H1 (cell line): ENCODE measurements at regions not wholly inside any gene's neighbourhood (a gene's known extent, or its start where the extent isn't known, plus 50 kb on each side); places are given as distances from the start of the nearest gene placed in this dataset.

Experiments
- CTCF ChIA-PET: fragments of 300-600 bp; sonication (Branson Sonifier 250); formaldehyde crosslinking; loops from one replicate; lab custom pipeline; 2021; ENCODE audit not compliant: partially characterized antibody; lab: Charles Lee
- POLR2A ChIA-PET: fragments of 300-600 bp; sonication (Branson Sonifier 250); formaldehyde crosslinking; loops from one replicate; lab custom pipeline; 2021; ENCODE audit warnings: inconsistent platforms; ENCODE audit not compliant: partially characterized antibody; lab: Charles Lee
- DNase-seq, 2 experiments: peaks; one replicate each; pipeline versions ENCODE4 v3.0.0 to v3.0.0-alpha.2; 2010 to 2022; ENCODE audit warnings: low spot score in 2 of 2, low read depth in 1 of 2, mixed read lengths in 1 of 2
- FAIRE-seq: peaks from 2 replicates; lab custom pipeline; 2011; peaks lifted over from hg19 to GRCh38; lab: Jason Lieb, UNC
- H2AFZ ChIP-seq: 2 replicates; pipeline ENCODE4 v1.8.1; 2012; ENCODE audit warnings: low read length, inconsistent platforms
- H2AK5ac ChIP-seq: 2 replicates; pipeline ENCODE4 v1.6.1; 2013; ENCODE audit warnings: low read depth, low read length
- H2BK120ac ChIP-seq: replicated peaks from 2 replicates; pipeline ENCODE3; 2013; ENCODE audit warnings: low read depth, low read length, inconsistent platforms
- H2BK12ac ChIP-seq: 2 replicates; pipeline ENCODE4 v1.6.1; 2013; ENCODE audit warnings: low read depth, low read length
- H2BK15ac ChIP-seq: 2 replicates; pipeline ENCODE4 v1.6.1; 2013; ENCODE audit warnings: low read length
- H2BK20ac ChIP-seq: 2 replicates; pipeline ENCODE4 v1.6.1; 2013; ENCODE audit warnings: low read length
- H2BK5ac ChIP-seq: 2 replicates; pipeline ENCODE4 v1.6.1; 2013; ENCODE audit warnings: low read depth, low read length
- H3K14ac ChIP-seq: 2 replicates; pipeline ENCODE4 v1.6.1; 2013; ENCODE audit warnings: inconsistent platforms; ENCODE audit not compliant: insufficient read length
- H3K18ac ChIP-seq: 2 replicates; pipeline ENCODE4 v1.6.1; 2013; ENCODE audit warnings: low read length; ENCODE audit errors: extremely low read depth
- H3K23ac ChIP-seq: 2 replicates; pipeline ENCODE4 v1.6.1; 2013; ENCODE audit warnings: inconsistent platforms; ENCODE audit not compliant: insufficient read length
- H3K23me2 ChIP-seq: 2 replicates; pipeline ENCODE4 v1.6.1; 2013; ENCODE audit warnings: low read depth, low read length
- H3K27ac ChIP-seq: 2 replicates; pipeline ENCODE4 v1.6.1; 2011; ENCODE audit warnings: low read depth, low read length, inconsistent platforms
- H3K27me3 ChIP-seq, 4 experiments: replicated peaks in 1 of 4; 1 replicate in 1 of 4; 2 replicates in 3 of 4; pipeline versions ENCODE4 v1.6.1 to v1.8.1; 2011 to 2013; ENCODE audit warnings: low read length in 3 of 4, mild to moderate bottlenecking in 3 of 4, inconsistent platforms in 2 of 4, mixed read lengths in 2 of 4, moderate library complexity in 1 of 4; ENCODE audit not compliant: control insufficient read depth in 3 of 4, insufficient read depth in 3 of 4; ENCODE audit errors: extremely low read depth in 1 of 4
- H3K36me3 ChIP-seq, 4 experiments: 2 replicates each; pipeline versions ENCODE4 v1.6.1 to v1.8.1; 2011 to 2013; ENCODE audit warnings: mild to moderate bottlenecking in 4 of 4, low read length in 3 of 4, moderate library complexity in 2 of 4, control low read depth in 1 of 4, inconsistent platforms in 1 of 4; ENCODE audit not compliant: insufficient read depth in 4 of 4, control insufficient read depth in 2 of 4
- H3K4ac ChIP-seq: replicated peaks from 2 replicates; pipeline ENCODE3; 2013; ENCODE audit warnings: low read length, low read depth, mixed read lengths, inconsistent platforms; ENCODE audit not compliant: insufficient read length
- H3K4me1 ChIP-seq, 4 experiments: replicated peaks in 1 of 4; 1 replicate in 1 of 4; 2 replicates in 3 of 4; pipeline versions ENCODE4 v1.6.1 to v1.8.1; 2011 to 2013; ENCODE audit warnings: low read length in 3 of 4, inconsistent platforms in 2 of 4, mixed read lengths in 1 of 4; ENCODE audit not compliant: insufficient read depth in 4 of 4, control insufficient read depth in 3 of 4
- H3K4me2 ChIP-seq, 2 experiments: 2 replicates each; pipeline versions ENCODE4 v1.6.1 to v1.8.1; 2011 to 2013; ENCODE audit warnings: low read depth in 2 of 2, low read length in 2 of 2, control low read depth in 1 of 2, inconsistent platforms in 1 of 2, mild to moderate bottlenecking in 1 of 2; ENCODE audit not compliant: insufficient read depth in 1 of 2
- H3K4me3 ChIP-seq, 4 experiments: fragments of 200-600, 300-600 bp in 1 of 4; sonication (generic), shearing (Covaris generic), sonication (Bioruptor Twin) in 1 of 4; 2 replicates each; pipeline versions ENCODE4 v1.5.1 to v1.8.1; 2011 to 2016; ENCODE audit warnings: low read length in 4 of 4, low read depth in 3 of 4, control low read depth in 2 of 4, inconsistent platforms in 2 of 4, mild to moderate bottlenecking in 2 of 4, mixed read lengths in 1 of 4, moderate library complexity in 1 of 4; ENCODE audit not compliant: insufficient read depth in 2 of 4; ENCODE audit errors: extremely low read depth in 1 of 4
- H3K56ac ChIP-seq: replicated peaks from 2 replicates; pipeline ENCODE3; 2013; ENCODE audit warnings: low read depth, mild to moderate bottlenecking, mixed read lengths, low read length, inconsistent platforms; ENCODE audit not compliant: insufficient read length
- H3K79me1 ChIP-seq: 2 replicates; pipeline ENCODE4 v1.6.1; 2013; ENCODE audit warnings: low read depth, low read length, control low read depth
- H3K79me2 ChIP-seq, 2 experiments: 2 replicates each; pipeline versions ENCODE4 v1.6.1 to v1.8.1; 2012 to 2013; ENCODE audit warnings: low read length in 2 of 2, mild to moderate bottlenecking in 2 of 2, inconsistent platforms in 1 of 2; ENCODE audit not compliant: insufficient read depth in 2 of 2, control insufficient read depth in 1 of 2
- H3K9ac ChIP-seq, 4 experiments: replicated peaks in 1 of 4; 1 replicate in 1 of 4; 2 replicates in 3 of 4; pipeline versions ENCODE4 v1.6.1 to v1.8.1; 2011 to 2013; ENCODE audit warnings: low read depth in 3 of 4, low read length in 3 of 4, control low read depth in 2 of 4, mild to moderate bottlenecking in 2 of 4, moderate library complexity in 2 of 4, inconsistent platforms in 1 of 4; ENCODE audit errors: extremely low read depth in 1 of 4
- H3K9me3 ChIP-seq, 2 experiments: 2 replicates each; pipeline versions ENCODE4 v1.6.1 to v1.8.1; 2012 to 2013; ENCODE audit warnings: mild to moderate bottlenecking in 2 of 2, moderate library complexity in 2 of 2, control low read depth in 1 of 2, inconsistent platforms in 1 of 2, low read depth in 1 of 2, low read length in 1 of 2, mixed read lengths in 1 of 2; ENCODE audit not compliant: insufficient read depth in 2 of 2
- H4K20me1 ChIP-seq, 2 experiments: replicated peaks in 1 of 2; 2 replicates each; pipeline versions ENCODE3 to v1.8.1; 2011 to 2013; ENCODE audit warnings: inconsistent platforms in 2 of 2, low read length in 2 of 2, mild to moderate bottlenecking in 1 of 2; ENCODE audit not compliant: insufficient read depth in 2 of 2, control insufficient read depth in 1 of 2
- H4K5ac ChIP-seq: 2 replicates; pipeline ENCODE4 v1.6.1; 2013; ENCODE audit warnings: low read length, low read depth, mixed read lengths, inconsistent platforms; ENCODE audit not compliant: insufficient read length
- H4K8ac ChIP-seq: 2 replicates; pipeline ENCODE4 v1.8.0; 2013; ENCODE audit warnings: mild to moderate bottlenecking, moderate library complexity, low read length, inconsistent platforms; ENCODE audit not compliant: insufficient read depth; ENCODE audit errors: extremely low read depth
- H4K91ac ChIP-seq: replicated peaks from 2 replicates; pipeline ENCODE3; 2013; ENCODE audit warnings: low read length, mixed read lengths, inconsistent platforms; ENCODE audit not compliant: insufficient read length
- ASH2L ChIP-seq: fragments of 200-600, 300-600 bp; sonication (generic); IDR thresholded peaks from one replicate; pipeline ENCODE4 v1.7.1; 2017; ENCODE audit warnings: low read length
- CHD2 ChIP-seq: IDR thresholded peaks from 2 replicates; pipeline ENCODE4 v1.6.1; 2012; ENCODE audit warnings: low read length, improper control_type of control experiment
- EP300 ChIP-seq, 2 experiments: IDR thresholded peaks; 1 replicate in 1 of 2; 2 replicates in 1 of 2; pipeline ENCODE4 v1.6.1; 2011 to 2012; ENCODE audit warnings: low read depth in 2 of 2, low read length in 2 of 2, mild to moderate bottlenecking in 2 of 2, borderline replicate concordance in 1 of 2, inconsistent platforms in 1 of 2, moderate library complexity in 1 of 2
- EZH2 ChIP-seq: fragments of 200-600 bp; sonication (generic); IDR thresholded peaks from 2 replicates; pipeline ENCODE4 v1.7.1; 2012; ENCODE audit warnings: low read depth, mild to moderate bottlenecking, moderate library complexity, low read length, inconsistent platforms; ENCODE audit not compliant: severe bottlenecking
- HDAC6 ChIP-seq: IDR thresholded peaks from one replicate; pipeline ENCODE4 v1.7.1; 2012; ENCODE audit warnings: low read depth, mild to moderate bottlenecking, inconsistent platforms, low read length, moderate library complexity
- MAFK ChIP-seq: IDR thresholded peaks from 2 replicates; pipeline ENCODE4 v1.6.1; 2012; ENCODE audit warnings: low read depth, mild to moderate bottlenecking, improper control_type of control experiment, low read length
- SP1 ChIP-seq: IDR thresholded peaks from 2 replicates; pipeline ENCODE4 v1.6.1; 2011; ENCODE audit warnings: low read depth, low read length
- SP4 ChIP-seq: IDR thresholded peaks from 2 replicates; pipeline ENCODE4 v1.6.1; 2012; ENCODE audit warnings: low read length, inconsistent platforms
- TAF1 ChIP-seq: IDR thresholded peaks from 2 replicates; pipeline ENCODE4 v1.6.1; 2011; ENCODE audit warnings: mild to moderate bottlenecking, low read depth, low read length
- ZNF274 ChIP-seq: IDR thresholded peaks from 2 replicates; pipeline ENCODE4 v1.7.0; 2012; ENCODE audit warnings: low read length, borderline replicate concordance; ENCODE audit errors: extremely low read depth
- WGBS, 2 experiments: shearing (Covaris generic) in 1 of 2; methylation state at CpG; one replicate each; pipeline versions ENCODE4 v1.1.6 to v1.1.7; 2013 to 2015; ENCODE audit warnings: low lambda C conversion rate in 2 of 2, mixed read lengths in 2 of 2, inconsistent platforms in 1 of 2, low coverage in 1 of 2, missing lambda C conversion rate in 1 of 2; ENCODE audit not compliant: insufficient replicate concordance in 2 of 2, insufficient coverage in 1 of 2, insufficient read length in 1 of 2; ENCODE audit errors: extremely low coverage in 1 of 2, missing lambda C conversion rate in 1 of 2; 5-methylcytosine and 5-hydroxymethylcytosine counted together
- TF ChIP-seq, protein P1 (sequence below), 3 experiments: IDR thresholded peaks; 1 replicate in 2 of 3; 2 replicates in 1 of 3; pipeline versions ENCODE4 v1.5.1 to v1.6.1; 2011; ENCODE audit warnings: low read length in 3 of 3, mild to moderate bottlenecking in 3 of 3, inconsistent platforms in 2 of 3, low read depth in 1 of 3, moderate library complexity in 1 of 3; ENCODE audit not compliant: insufficient read depth in 1 of 3; ENCODE audit errors: control extremely low read depth in 1 of 3
- TF ChIP-seq, protein P2 (sequence below): IDR thresholded peaks from 2 replicates; pipeline ENCODE4 v1.6.1; 2011; ENCODE audit warnings: low read length, improper control_type of control experiment

DNA sequence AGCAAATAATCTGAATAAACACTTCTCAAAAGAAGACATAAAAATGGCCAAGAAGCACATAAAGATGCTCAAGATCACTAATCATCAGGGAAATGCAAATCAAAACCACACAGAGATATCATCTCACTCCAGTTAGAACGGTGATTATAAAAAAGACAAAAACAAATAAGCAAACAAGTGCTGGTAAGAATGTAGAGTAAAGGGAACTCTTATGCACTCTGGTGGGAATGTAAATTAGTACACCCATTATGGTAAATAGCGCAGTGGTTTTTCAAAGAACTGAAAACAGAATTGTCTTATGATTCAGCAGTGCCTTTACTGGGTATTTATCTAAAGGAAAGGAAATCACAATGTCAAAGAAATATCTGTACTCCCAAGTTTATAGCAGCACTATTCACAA, 343.2 kb downstream of the HAPSTR1 start:
- no peak overlapping the region for H4K5ac ChIP-seq
- H3K27me3 ChIP-seq: no peaks in the 10 kb centered on the region; a peak in 1 of 7 replicates
- H3K23ac ChIP-seq: no peak overlapping the region
- no peak overlapping the region for H3K56ac ChIP-seq
- H3K9me3 ChIP-seq: no peaks in the 10 kb centered on the region
- no peak overlapping the region for H2BK15ac ChIP-seq
- H4K20me1 ChIP-seq: no peaks in the 10 kb centered on the region
- FAIRE-seq (no peak), DNase-seq (no peak)
- H2AK5ac ChIP-seq: no peak overlapping the region
- H4K91ac ChIP-seq: no peak overlapping the region
- no peaks in the 10 kb centered on the region for H3K79me1 ChIP-seq
- H3K4me2 ChIP-seq: no peak overlapping the region
- H3K14ac ChIP-seq: no peak overlapping the region
- no peak overlapping the region for H3K18ac ChIP-seq
- no peaks in the 10 kb centered on the region for H3K36me3 ChIP-seq
- no peak overlapping the region for H2BK5ac ChIP-seq
- no peak overlapping the region for H4K8ac ChIP-seq
- WGBS, 2 experiments: 91% methylated on average over 2 of the region's 2 CpGs; no CpG with 5 or more reads in 1 of the 2 experiments
- peaks cover 4 to 8% (median 5%) of the 10 kb centered on the region in 4 experiments; a peak in 5 of 7 replicates for H3K4me1 ChIP-seq
- ChIA-PET CTCF (interaction anchor here (0.6 kb wide), 1 partner anchor 11 kb away, joined by 3 read pairs; no protein-coding TSS in a partner anchor), POLR2A (no interaction called here)
- no peak overlapping the region for H3K4me3 ChIP-seq
- no peaks in the 10 kb centered on the region for H3K23me2 ChIP-seq
- H3K79me2 ChIP-seq: no peaks in the 10 kb centered on the region
- H3K9ac ChIP-seq: no peak overlapping the region
- H3K27ac ChIP-seq: no peak overlapping the region
- no peak overlapping the region for H2AFZ ChIP-seq
- no peak overlapping the region for H2BK20ac ChIP-seq
- no peak overlapping the region for H3K4ac ChIP-seq
- H2BK12ac ChIP-seq: no peak overlapping the region
- no peak overlapping the region for H2BK120ac ChIP-seq
- TF ChIP-seq SP4 (no peak), EP300 (IDR thresholded peaks at IDR 0.05; ENCODE audit: borderline replicate concordance in 1 of 2, low read depth in 2 of 2, low read length in 2 of 2) (no peak), MAFK (no peak), SP1 (no peak), ASH2L (no peak), HDAC6 (no peak), CHD2 (no peak), TAF1 (no peak), EZH2 (no peak), ZNF274 (no peak)
- TF ChIP-seq, protein P1, sequence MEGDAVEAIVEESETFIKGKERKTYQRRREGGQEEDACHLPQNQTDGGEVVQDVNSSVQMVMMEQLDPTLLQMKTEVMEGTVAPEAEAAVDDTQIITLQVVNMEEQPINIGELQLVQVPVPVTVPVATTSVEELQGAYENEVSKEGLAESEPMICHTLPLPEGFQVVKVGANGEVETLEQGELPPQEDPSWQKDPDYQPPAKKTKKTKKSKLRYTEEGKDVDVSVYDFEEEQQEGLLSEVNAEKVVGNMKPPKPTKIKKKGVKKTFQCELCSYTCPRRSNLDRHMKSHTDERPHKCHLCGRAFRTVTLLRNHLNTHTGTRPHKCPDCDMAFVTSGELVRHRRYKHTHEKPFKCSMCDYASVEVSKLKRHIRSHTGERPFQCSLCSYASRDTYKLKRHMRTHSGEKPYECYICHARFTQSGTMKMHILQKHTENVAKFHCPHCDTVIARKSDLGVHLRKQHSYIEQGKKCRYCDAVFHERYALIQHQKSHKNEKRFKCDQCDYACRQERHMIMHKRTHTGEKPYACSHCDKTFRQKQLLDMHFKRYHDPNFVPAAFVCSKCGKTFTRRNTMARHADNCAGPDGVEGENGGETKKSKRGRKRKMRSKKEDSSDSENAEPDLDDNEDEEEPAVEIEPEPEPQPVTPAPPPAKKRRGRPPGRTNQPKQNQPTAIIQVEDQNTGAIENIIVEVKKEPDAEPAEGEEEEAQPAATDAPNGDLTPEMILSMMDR (IDR thresholded peaks at IDR 0.05; ENCODE audit: control extremely low read depth in 1 of 3, insufficient read depth in 1 of 3, low read depth in 1 of 3, low read length in 3 of 3): no peak
- TF ChIP-seq, protein P2, sequence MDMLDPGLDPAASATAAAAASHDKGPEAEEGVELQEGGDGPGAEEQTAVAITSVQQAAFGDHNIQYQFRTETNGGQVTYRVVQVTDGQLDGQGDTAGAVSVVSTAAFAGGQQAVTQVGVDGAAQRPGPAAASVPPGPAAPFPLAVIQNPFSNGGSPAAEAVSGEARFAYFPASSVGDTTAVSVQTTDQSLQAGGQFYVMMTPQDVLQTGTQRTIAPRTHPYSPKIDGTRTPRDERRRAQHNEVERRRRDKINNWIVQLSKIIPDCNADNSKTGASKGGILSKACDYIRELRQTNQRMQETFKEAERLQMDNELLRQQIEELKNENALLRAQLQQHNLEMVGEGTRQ: no peak
